GM18873 (cell line): ENCODE measurements at regions not wholly inside any gene's neighbourhood (a gene's known extent, or its start where the extent isn't known, plus 50 kb on each side); places are given as distances from the start of the nearest gene placed in this dataset.
"Not testable (repeated sequence)": the region's sequence is repeated elsewhere in the genome, so short reads cannot be mapped to it uniquely, and the experiment has no call there.

Source experiments
- ATAC-seq: cut with Tn5 transposase; IDR thresholded peaks from one replicate; pipeline ENCODE4 v1.9.1; 2021; ENCODE audit warnings: mild to moderate bottlenecking, moderate library complexity, moderate number of reproducible peaks; ENCODE audit not compliant: unreplicated experiment, low FRiP score

GRCh38 chr15:81839387-81839786 is 206.4 kb downstream of the MEX3B start:
- no peak for ATAC-seq

- no peak for ATAC-seq
Measured at GRCh38 chr15:81835731-81836130, 210.1 kb downstream of the MEX3B start.

- no peak for ATAC-seq
Measured at GRCh38 chr15:81830520-81830919, 215.3 kb downstream of the MEX3B start.

- ATAC-seq = no peak
Measured at GRCh38 chr15:81829918-81830317, 215.9 kb downstream of the MEX3B start.

- no peak for ATAC-seq
Measured at GRCh38 chr15:81828135-81828534, 217.7 kb downstream of the MEX3B start.

- no peak for ATAC-seq
Measured at GRCh38 chr15:81825136-81825535, 220.7 kb downstream of the MEX3B start.

- not testable (repeated sequence) for ATAC-seq
Measured at GRCh38 chr15:81822587-81822986, 223.2 kb downstream of the MEX3B start.

- ATAC-seq = no peak
Measured at GRCh38 chr15:81819924-81820635, 225.7 kb downstream of the MEX3B start.

- no peak for ATAC-seq
Measured at GRCh38 chr15:81814882-81815455, 230.8 kb downstream of the MEX3B start.

GRCh38 chr15:81813215-81813614 is 232.6 kb downstream of the MEX3B start:
- ATAC-seq = no peak

GRCh38 chr15:81812456-81812855 is 233.4 kb downstream of the MEX3B start:
- ATAC-seq = no peak

- no peak for ATAC-seq
Measured at GRCh38 chr15:81811736-81812135, 234.1 kb downstream of the MEX3B start.

- no peak for ATAC-seq
Measured at GRCh38 chr15:81809543-81809942, 236.3 kb downstream of the MEX3B start.

GRCh38 chr15:81807806-81808205 is 238.0 kb downstream of the MEX3B start:
- ATAC-seq = no peak

- ATAC-seq = no peak
Measured at GRCh38 chr15:81807186-81807585, 238.6 kb downstream of the MEX3B start.

GRCh38 chr15:81795899-81796298 is 249.9 kb downstream of the MEX3B start:
- ATAC-seq = no peak

- ATAC-seq = no peak
Measured at GRCh38 chr15:81792646-81793045, 253.2 kb downstream of the MEX3B start.

GRCh38 chr15:81791322-81791721 is 254.5 kb downstream of the MEX3B start:
- not testable (repeated sequence) for ATAC-seq

- no peak for ATAC-seq
Measured at GRCh38 chr15:81789403-81789802, 256.4 kb downstream of the MEX3B start.

- no peak for ATAC-seq
Measured at GRCh38 chr15:81786776-81787175, 259.0 kb downstream of the MEX3B start.

GRCh38 chr15:81785679-81786078 is 260.1 kb downstream of the MEX3B start:
- ATAC-seq = no peak

- ATAC-seq = no peak
Measured at GRCh38 chr15:81785181-81785580, 260.6 kb downstream of the MEX3B start.
